Limb (tissue), 2 donors: ENCODE measurements at regions not wholly inside any gene's neighbourhood (a gene's known extent, or its start where the extent isn't known, plus 50 kb on each side); places are given as distances from the start of the nearest gene placed in this dataset.
A peak's percentile ranks its signal among the peaks of the same experiment; 100 is the strongest.

Experiments
- DNase-seq, 2 donors: peaks; one replicate each; pipeline ENCODE4 v3.0.0-alpha.2; 2016; ENCODE audit errors: extremely low spot score in 2 of 2

- no peak for DNase-seq
Observed at GRCh38 chr6:40268166-40268565, 319.0 kb downstream of the LRFN2 start.

GRCh38 chr6:40265615-40266014, 321.5 kb downstream of the LRFN2 start:
- DNase-seq, result no peak

- no peak for DNase-seq
Observed at GRCh38 chr6:40263970-40264369, 323.2 kb downstream of the LRFN2 start.

GRCh38 chr6:40262363-40262762, 324.8 kb downstream of the LRFN2 start:
- DNase-seq, result no peak

GRCh38 chr6:40258531-40258930, 324.3 kb upstream of the MOCS1 start:
- no peak for DNase-seq

- no peak for DNase-seq
Observed at GRCh38 chr6:40256831-40257230, 322.6 kb upstream of the MOCS1 start.

GRCh38 chr6:40256224-40256623, 322.0 kb upstream of the MOCS1 start:
- DNase-seq, result no peak

GRCh38 chr6:40253420-40253819, 319.2 kb upstream of the MOCS1 start:
- DNase-seq, result peak in 1 of 2 donors; percentile 24

GRCh38 chr6:40252531-40253258, 318.4 kb upstream of the MOCS1 start:
- no peak for DNase-seq

- no peak for DNase-seq
Observed at GRCh38 chr6:40251637-40252300, 317.5 kb upstream of the MOCS1 start.

- no peak for DNase-seq
Observed at GRCh38 chr6:40249935-40250334, 315.7 kb upstream of the MOCS1 start.

- no peak for DNase-seq
Observed at GRCh38 chr6:40247516-40248115, 313.4 kb upstream of the MOCS1 start.

GRCh38 chr6:40244699-40245098, 310.4 kb upstream of the MOCS1 start:
- no peak for DNase-seq

- no peak for DNase-seq
Observed at GRCh38 chr6:40232698-40233097, 298.4 kb upstream of the MOCS1 start.

GRCh38 chr6:40227735-40228134, 293.5 kb upstream of the MOCS1 start:
- DNase-seq, result no peak

- DNase-seq, result no peak
Observed at GRCh38 chr6:40222354-40222753, 288.1 kb upstream of the MOCS1 start.

- DNase-seq, result no peak
Observed at GRCh38 chr6:40219799-40220198, 285.5 kb upstream of the MOCS1 start.

- DNase-seq, result no peak
Observed at GRCh38 chr6:40210628-40211056, 276.4 kb upstream of the MOCS1 start.

GRCh38 chr6:40205801-40206200, 271.5 kb upstream of the MOCS1 start:
- DNase-seq, result no peak

GRCh38 chr6:40205004-40205403, 270.7 kb upstream of the MOCS1 start:
- DNase-seq, result no peak

- DNase-seq, result no peak
Observed at GRCh38 chr6:40197371-40197770, 263.1 kb upstream of the MOCS1 start.

- no peak for DNase-seq
Observed at GRCh38 chr6:40196135-40196518, 261.9 kb upstream of the MOCS1 start.
